Kidney (tissue), 13 donors: ENCODE measurements at regions not wholly inside any gene's neighbourhood (a gene's known extent, or its start where the extent isn't known, plus 50 kb on each side); places are given as distances from the start of the nearest gene placed in this dataset.

ENCODE experiments used
- DNase-seq, 5 donors: peaks; one replicate each; pipeline ENCODE4 v3.0.0-alpha.2; 2013 to 2020
- FAIRE-seq: peaks from 2 replicates; lab custom pipeline; 2012; peaks lifted over from hg19 to GRCh38; lab: Jason Lieb, UNC
- H3K27ac ChIP-seq, 2 donors: one replicate each; pipeline ENCODE4 v1.7.0; 2013; ENCODE audit warnings: low read depth in 2 of 2, low read length in 2 of 2, inconsistent platforms in 1 of 2
- H3K27me3 ChIP-seq: one replicate; pipeline ENCODE4 v1.7.1; 2013; ENCODE audit warnings: low read length, inconsistent platforms; ENCODE audit not compliant: control insufficient read depth, insufficient read depth
- H3K36me3 ChIP-seq, 3 donors: one replicate each; pipeline versions ENCODE4 v1.7.0 to v1.7.1; 2013; ENCODE audit warnings: low read length in 3 of 3, control low read depth in 1 of 3, inconsistent platforms in 1 of 3; ENCODE audit not compliant: insufficient read depth in 3 of 3, control insufficient read depth in 2 of 3
- H3K4me1 ChIP-seq, 3 donors: one replicate each; pipeline versions ENCODE4 v1.7.0 to v1.7.1; 2013; ENCODE audit warnings: low read length in 3 of 3, inconsistent platforms in 1 of 3, low read depth in 1 of 3; ENCODE audit not compliant: control insufficient read depth in 2 of 3, insufficient read depth in 2 of 3
- H3K4me3 ChIP-seq, 3 donors: one replicate each; pipeline versions ENCODE4 v1.7.0 to v1.8.1; 2013; ENCODE audit warnings: low read length in 3 of 3, control low read depth in 1 of 3, inconsistent platforms in 1 of 3
- H3K9ac ChIP-seq, 3 donors: one replicate each; pipeline versions ENCODE4 v1.7.0 to v1.7.1; 2013; ENCODE audit warnings: low read length in 3 of 3, control low read depth in 1 of 3, inconsistent platforms in 1 of 3
- H3K9me3 ChIP-seq, 3 donors: one replicate each; pipeline versions ENCODE4 v1.7.0 to v1.7.1; 2013; ENCODE audit warnings: low read length in 3 of 3, control low read depth in 1 of 3, inconsistent platforms in 1 of 3; ENCODE audit not compliant: control insufficient read depth in 2 of 3, insufficient read depth in 1 of 3
- intact Hi-C: fragments of 100-400 bp; cut with DNase I; formaldehyde crosslinking; loops from one replicate; pipeline ENCODE4 v1.11.1; 2022
- TF ChIP-seq, protein P1 (sequence below): IDR thresholded peaks from 3 replicates; pipeline ENCODE4 v1.5.1; 2012; ENCODE audit warnings: mild to moderate bottlenecking, moderate library complexity, borderline replicate concordance; ENCODE audit not compliant: insufficient read depth; ENCODE audit errors: extremely low read depth
- donor health status: control.
- donor health status: control.
- donor health status: control.
- donor health status: control.
- donor health status: control.
- donor health status: DM: yes; HTN: yes; CAD: no.
- donor health status: Normal renal cell carcinoma (clear cell type).

DNA sequence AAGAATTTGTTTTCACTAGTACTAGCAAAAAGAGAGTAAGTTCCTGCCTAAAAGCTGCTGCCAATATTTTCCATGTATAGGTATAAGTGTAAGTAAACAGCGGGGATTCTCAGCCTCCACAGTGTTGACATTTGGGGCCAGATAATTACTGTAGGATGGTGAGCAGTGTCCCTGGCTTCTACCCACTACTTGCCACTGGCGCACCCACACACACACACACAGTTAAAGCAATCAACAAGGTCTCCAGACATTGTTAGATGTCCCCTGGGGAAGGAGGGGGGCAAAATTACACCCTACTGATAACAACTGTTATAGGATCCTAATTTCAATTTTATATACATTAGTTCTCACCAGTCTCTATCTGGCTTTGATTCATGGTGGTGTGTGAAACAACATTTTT lies 417.0 kb upstream of the PSMD7 start:
- TF ChIP-seq, protein P1, sequence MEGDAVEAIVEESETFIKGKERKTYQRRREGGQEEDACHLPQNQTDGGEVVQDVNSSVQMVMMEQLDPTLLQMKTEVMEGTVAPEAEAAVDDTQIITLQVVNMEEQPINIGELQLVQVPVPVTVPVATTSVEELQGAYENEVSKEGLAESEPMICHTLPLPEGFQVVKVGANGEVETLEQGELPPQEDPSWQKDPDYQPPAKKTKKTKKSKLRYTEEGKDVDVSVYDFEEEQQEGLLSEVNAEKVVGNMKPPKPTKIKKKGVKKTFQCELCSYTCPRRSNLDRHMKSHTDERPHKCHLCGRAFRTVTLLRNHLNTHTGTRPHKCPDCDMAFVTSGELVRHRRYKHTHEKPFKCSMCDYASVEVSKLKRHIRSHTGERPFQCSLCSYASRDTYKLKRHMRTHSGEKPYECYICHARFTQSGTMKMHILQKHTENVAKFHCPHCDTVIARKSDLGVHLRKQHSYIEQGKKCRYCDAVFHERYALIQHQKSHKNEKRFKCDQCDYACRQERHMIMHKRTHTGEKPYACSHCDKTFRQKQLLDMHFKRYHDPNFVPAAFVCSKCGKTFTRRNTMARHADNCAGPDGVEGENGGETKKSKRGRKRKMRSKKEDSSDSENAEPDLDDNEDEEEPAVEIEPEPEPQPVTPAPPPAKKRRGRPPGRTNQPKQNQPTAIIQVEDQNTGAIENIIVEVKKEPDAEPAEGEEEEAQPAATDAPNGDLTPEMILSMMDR: no peak
- intact Hi-C loops: no loop called here
- DNase-seq (no peak), FAIRE-seq (no peak)
- no peaks in the 10 kb centered on the region for H3K27me3 ChIP-seq
- H3K9ac ChIP-seq: no peak overlapping the region
- no peak overlapping the region for H3K4me3 ChIP-seq
- no peaks in the 10 kb centered on the region for H3K4me1 ChIP-seq
- no peaks in the 10 kb centered on the region for H3K36me3 ChIP-seq
- H3K27ac ChIP-seq: no peak overlapping the region
- H3K9me3 ChIP-seq: no peaks in the 10 kb centered on the region

DNA sequence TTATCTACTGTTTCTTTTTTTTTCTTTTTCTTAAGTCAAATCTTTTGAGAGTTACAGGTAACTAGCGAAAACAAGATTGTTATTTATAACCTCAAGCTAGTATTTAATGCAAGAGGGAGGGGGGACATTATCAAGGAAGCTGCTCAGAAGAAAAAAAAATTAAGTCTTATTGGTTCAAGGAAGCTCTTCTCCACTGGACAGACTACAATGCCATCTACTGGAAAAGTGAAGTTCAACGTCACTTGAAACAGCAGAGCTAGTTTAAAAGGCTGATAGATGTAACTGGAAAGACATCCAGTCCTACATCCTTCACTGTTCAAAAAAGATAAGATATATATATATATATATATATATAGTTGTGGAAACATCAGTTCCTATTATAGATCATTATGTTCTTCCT lies 418.0 kb upstream of the PSMD7 start:
- no peak overlapping the region for H3K4me3 ChIP-seq
- TF ChIP-seq, protein P1: no peak
- no peak overlapping the region for H3K27ac ChIP-seq

DNA sequence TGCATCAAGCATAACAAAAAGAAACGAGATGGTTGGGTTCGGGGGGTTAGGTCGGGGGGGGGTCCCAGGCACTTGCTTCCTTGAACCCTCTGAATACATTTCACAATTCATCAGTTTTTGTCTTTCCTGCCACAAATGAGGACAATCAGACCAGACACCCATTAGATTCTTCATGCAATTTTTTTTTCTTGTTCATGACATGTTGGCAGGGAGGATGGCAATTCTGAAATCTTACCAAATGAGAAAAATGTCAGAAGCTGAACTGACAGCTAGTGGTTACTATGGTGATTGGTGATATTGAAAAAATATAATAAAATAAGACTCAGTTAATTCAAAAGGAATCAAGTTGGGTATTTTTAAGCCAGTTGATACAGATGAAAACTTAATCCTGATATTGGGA lies 419.5 kb upstream of the PSMD7 start:
- TF ChIP-seq, protein P1: no peak
- Histone ChIP-seq H3K27me3 (no peaks in the 10 kb centered on the region), H3K27ac (no peak overlapping the region), H3K9ac (no peak overlapping the region), H3K9me3 (no peaks in the 10 kb centered on the region), H3K4me3 (no peak overlapping the region), H3K36me3 (no peaks in the 10 kb centered on the region), H3K4me1 (no peaks in the 10 kb centered on the region)
- intact Hi-C loops: no loop called here
- DNase-seq (no peak), FAIRE-seq (no peak)

More for the DNA sequence above, 418.0 kb upstream of the PSMD7 start:
- no peak overlapping the region for H3K9ac ChIP-seq
- H3K36me3 ChIP-seq: no peaks in the 10 kb centered on the region
- H3K27me3 ChIP-seq: no peaks in the 10 kb centered on the region
- intact Hi-C loops: no loop called here
- H3K9me3 ChIP-seq: no peaks in the 10 kb centered on the region
- DNase-seq (peak in 3 of 5 donors; percentile 17 to 90 (median 83)), FAIRE-seq (peak; percentile 50)
- no peaks in the 10 kb centered on the region for H3K4me1 ChIP-seq

DNA sequence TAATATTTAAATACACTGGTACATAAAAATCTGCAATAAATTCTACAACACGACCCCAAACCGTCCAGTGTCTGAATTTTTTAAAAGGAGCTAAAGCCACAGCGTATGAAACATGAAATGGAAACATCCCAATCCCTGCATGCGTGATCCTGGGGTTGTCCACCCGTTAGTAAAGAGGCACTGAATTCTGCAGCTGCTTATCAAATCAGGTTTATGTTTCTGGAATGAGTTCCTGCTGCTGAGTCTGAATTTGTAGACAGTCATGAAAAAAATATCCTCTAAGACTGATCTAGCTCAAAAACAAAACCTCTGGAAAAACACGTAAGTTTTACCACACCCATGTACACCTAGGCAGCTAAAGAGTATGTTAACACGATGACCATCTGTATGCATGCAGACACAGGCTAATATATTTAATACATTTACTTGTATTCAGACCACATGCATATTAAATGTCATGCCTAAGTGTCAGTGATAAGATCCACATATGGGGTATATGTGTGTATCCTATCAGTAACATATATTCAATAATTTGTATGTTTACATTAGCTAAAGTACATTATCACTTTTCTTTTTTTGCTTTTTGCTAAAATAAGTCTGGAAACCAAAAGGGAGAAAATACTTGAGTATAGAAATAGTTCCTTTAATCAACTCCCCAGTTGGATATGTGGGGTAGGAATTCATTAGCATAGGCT lies 420.5 kb upstream of the PSMD7 start:
- Histone ChIP-seq H3K4me1 (no peaks in the 10 kb centered on the region), H3K36me3 (no peaks in the 10 kb centered on the region), H3K9me3 (no peaks in the 10 kb centered on the region), H3K9ac (no peak overlapping the region), H3K27me3 (no peaks in the 10 kb centered on the region), H3K27ac (no peak overlapping the region), H3K4me3 (no peak overlapping the region)
- no peak for FAIRE-seq
- no peak for DNase-seq
- TF ChIP-seq, protein P1: no peak
- intact Hi-C loops: no loop called here
